ENCODE measurements at regions not wholly inside any gene's neighbourhood (a gene's known extent, or its start where the extent isn't known, plus 50 kb on each side); places are given as distances from the start of the nearest gene placed in this dataset.

DNA sequence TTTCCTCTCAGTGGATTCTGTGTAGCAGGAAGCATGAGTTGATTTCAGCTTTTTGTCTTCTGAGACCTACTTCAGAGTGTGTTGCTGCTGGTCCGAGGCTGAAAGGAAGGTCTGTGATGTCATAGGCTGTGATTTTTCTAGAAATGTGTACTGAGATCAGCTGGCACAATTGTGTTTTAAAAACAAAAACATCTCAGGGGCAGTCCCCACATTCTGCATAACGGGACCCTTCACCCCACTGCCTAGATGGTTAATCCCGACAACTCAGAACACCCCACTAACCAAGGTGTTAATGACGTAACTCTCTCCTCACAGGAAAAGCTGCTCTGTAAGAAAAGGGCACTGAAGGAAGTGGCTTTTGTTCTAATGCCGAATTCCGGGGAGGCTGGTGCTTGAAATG, 59.8 kb upstream of the PPP2R5A start:
- Histone ChIP-seq H3K27ac (no peak overlapping the region), H3K36me3 (replicated peaks in 1 of 2) (no peaks in the 10 kb centered on the region), H3K4me1 (replicated peaks in 1 of 2) (no peaks in the 10 kb centered on the region), H3K4me3 (no peak overlapping the region), H3K9me3 (replicated peaks in 1 of 3) (no peaks in the 10 kb centered on the region), H3K27me3 (no peaks in the 10 kb centered on the region)
- no peak for DNase-seq
- WGBS, 4 donors, result 50 to 70% (median 64%) methylated on average over 6 of the region's 6 CpGs
- TF ChIP-seq, protein P1, sequence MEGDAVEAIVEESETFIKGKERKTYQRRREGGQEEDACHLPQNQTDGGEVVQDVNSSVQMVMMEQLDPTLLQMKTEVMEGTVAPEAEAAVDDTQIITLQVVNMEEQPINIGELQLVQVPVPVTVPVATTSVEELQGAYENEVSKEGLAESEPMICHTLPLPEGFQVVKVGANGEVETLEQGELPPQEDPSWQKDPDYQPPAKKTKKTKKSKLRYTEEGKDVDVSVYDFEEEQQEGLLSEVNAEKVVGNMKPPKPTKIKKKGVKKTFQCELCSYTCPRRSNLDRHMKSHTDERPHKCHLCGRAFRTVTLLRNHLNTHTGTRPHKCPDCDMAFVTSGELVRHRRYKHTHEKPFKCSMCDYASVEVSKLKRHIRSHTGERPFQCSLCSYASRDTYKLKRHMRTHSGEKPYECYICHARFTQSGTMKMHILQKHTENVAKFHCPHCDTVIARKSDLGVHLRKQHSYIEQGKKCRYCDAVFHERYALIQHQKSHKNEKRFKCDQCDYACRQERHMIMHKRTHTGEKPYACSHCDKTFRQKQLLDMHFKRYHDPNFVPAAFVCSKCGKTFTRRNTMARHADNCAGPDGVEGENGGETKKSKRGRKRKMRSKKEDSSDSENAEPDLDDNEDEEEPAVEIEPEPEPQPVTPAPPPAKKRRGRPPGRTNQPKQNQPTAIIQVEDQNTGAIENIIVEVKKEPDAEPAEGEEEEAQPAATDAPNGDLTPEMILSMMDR (IDR thresholded peaks at IDR 0.05), result no peak
- TF ChIP-seq POLR2A (IDR thresholded peaks at IDR 0.05), result no peak
- intact Hi-C loops (cut with DNase I), result no loop called here

DNA sequence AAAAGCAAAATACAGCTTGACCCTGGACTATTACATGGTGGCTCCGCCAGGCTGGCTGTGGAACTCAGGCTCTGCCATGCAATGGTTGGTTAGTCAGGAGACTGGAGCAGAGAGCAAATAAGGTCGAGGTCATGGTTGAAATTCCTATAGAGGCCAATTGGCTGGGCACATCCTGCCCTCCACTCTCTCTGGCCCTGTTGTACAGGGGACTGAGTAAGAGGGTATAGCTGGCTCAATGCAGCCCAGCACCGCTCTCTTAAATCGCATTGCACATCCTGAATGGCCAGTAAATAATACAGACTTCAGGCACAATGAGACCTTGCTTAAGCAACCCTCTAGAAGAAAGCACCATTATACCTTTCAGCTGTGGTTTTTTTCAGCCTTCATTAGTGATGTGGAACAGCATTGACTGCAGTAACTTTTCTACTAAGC, 59.3 kb upstream of the PPP2R5A start:
- no peak for DNase-seq
- H3K4me3 ChIP-seq, result no peak overlapping the region
- no peaks in the 10 kb centered on the region for H3K36me3 ChIP-seq (replicated peaks in 1 of 2)
- no peak overlapping the region for H3K27ac ChIP-seq
- WGBS, 4 donors, result 78 to 93% (median 85%) methylated on average over 4 of the region's 4 CpGs
- intact Hi-C loops (cut with DNase I), result no loop called here
- no peaks in the 10 kb centered on the region for H3K27me3 ChIP-seq
- no peaks in the 10 kb centered on the region for H3K9me3 ChIP-seq (replicated peaks in 1 of 3)
- no peaks in the 10 kb centered on the region for H3K4me1 ChIP-seq (replicated peaks in 1 of 2)
- TF ChIP-seq, protein P1 (IDR thresholded peaks at IDR 0.05), result no peak
- TF ChIP-seq POLR2A (IDR thresholded peaks at IDR 0.05), result no peak

DNA sequence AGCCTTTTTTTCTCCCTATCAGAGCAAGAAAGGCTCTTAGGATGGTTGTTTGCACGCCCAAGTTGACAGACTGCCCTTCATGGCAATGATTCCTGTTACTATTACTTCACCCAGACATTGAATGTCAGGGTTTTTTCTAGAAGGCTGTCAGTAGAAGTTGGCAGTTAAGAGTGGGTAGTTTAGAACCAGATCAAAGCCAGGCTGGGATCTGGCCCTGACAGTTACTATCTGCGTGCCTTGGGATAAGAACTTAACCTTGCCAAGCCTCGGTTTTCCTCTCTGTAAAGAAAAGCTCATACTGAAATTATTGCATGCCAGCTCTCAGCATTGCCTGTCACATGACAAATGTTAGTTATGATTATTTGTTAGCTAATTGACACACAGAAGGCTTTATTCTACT, 58.7 kb upstream of the PPP2R5A start:
- DNase-seq, result no peak
- Histone ChIP-seq H3K9me3 (replicated peaks in 1 of 3) (no peaks in the 10 kb centered on the region), H3K36me3 (replicated peaks in 1 of 2) (no peaks in the 10 kb centered on the region), H3K4me3 (no peak overlapping the region), H3K27me3 (no peaks in the 10 kb centered on the region), H3K27ac (no peak overlapping the region), H3K4me1 (replicated peaks in 1 of 2) (no peaks in the 10 kb centered on the region)
- TF ChIP-seq POLR2A (IDR thresholded peaks at IDR 0.05), result no peak
- TF ChIP-seq, protein P1 (IDR thresholded peaks at IDR 0.05), result no peak
- intact Hi-C loops (cut with DNase I), result no loop called here
- WGBS, 4 donors, result 65 to 85% (median 77%) methylated on average over 3 of the region's 3 CpGs

DNA sequence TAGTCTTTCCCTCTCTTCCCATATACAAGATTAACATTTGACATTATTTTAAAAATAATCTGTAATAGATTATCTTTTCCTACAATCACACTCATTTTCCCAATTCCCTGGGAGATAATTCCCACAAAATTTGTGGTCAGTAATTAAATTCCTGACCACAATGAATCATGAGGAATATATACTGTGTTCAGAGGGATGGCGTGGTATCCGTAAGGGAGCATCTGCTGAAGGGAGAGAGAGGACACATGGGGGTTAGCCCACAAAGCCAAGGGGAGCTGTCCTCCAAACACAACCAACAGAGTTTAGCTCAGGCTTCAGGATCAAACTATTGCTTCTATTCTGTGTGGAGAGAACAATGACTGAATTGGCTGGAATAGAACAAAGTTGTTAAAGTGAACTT, 57.1 kb upstream of the PPP2R5A start:
- H3K9me3 ChIP-seq (replicated peaks in 1 of 3), result no peaks in the 10 kb centered on the region
- H3K27me3 ChIP-seq, result no peaks in the 10 kb centered on the region
- no peak overlapping the region for H3K4me3 ChIP-seq
- intact Hi-C loops (cut with DNase I), result no loop called here
- no peak for TF ChIP-seq POLR2A (IDR thresholded peaks at IDR 0.05)
- WGBS, 4 donors, result 94 to 100% (median 99%) methylated on average over 2 of the region's 2 CpGs
- H3K36me3 ChIP-seq (replicated peaks in 1 of 2), result no peaks in the 10 kb centered on the region
- no peaks in the 10 kb centered on the region for H3K4me1 ChIP-seq (replicated peaks in 1 of 2)
- H3K27ac ChIP-seq, result no peak overlapping the region
- DNase-seq, result no peak

DNA sequence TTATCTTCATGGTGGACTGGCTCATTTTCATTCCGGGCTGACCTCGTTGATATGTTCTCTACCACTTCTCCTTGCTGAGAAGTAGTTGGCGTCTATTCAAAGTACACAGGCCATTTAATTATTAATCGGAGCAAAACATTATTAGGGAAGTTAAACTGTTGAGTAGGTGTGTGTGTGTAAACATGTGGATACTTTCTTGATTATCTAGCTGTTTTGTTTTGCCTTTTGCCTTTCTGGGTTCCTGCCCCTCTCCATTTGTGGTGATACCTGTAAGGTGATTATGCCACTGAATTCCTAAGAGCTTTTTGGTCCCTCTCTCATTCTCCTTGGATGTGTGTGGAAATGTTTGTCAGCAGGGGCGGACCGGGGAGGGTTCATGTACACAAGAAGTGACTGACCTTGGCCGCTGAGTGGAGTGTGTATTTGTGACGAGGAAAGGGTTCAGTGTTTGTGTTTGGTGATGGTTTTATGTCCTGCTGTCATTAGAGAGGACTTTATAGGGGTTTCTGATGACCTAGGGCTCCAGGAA, 56.6 kb upstream of the PPP2R5A start:
- intact Hi-C loops (cut with DNase I), result no loop called here
- H3K27me3 ChIP-seq, result no peaks in the 10 kb centered on the region
- TF ChIP-seq, protein P1 (IDR thresholded peaks at IDR 0.05), result no peak
- no peak for TF ChIP-seq POLR2A (IDR thresholded peaks at IDR 0.05)
- 85 to 89% (median 88%) methylated on average over 8 of the region's 8 CpGs for WGBS, 4 donors
- H3K36me3 ChIP-seq (replicated peaks in 1 of 2), result no peaks in the 10 kb centered on the region
- no peak overlapping the region for H3K4me3 ChIP-seq
- H3K9me3 ChIP-seq (replicated peaks in 1 of 3), result no peaks in the 10 kb centered on the region
- no peak for DNase-seq
- H3K27ac ChIP-seq, result no peak overlapping the region
- H3K4me1 ChIP-seq (replicated peaks in 1 of 2), result no peaks in the 10 kb centered on the region
